MG63 (cell line): ENCODE measurements at regions not wholly inside any gene's neighbourhood (a gene's known extent, or its start where the extent isn't known, plus 50 kb on each side); places are given as distances from the start of the nearest gene placed in this dataset.
A peak's percentile ranks its signal among the peaks of the same experiment; 100 is the strongest.

Experiments used
- DNase-seq: peaks from one replicate; pipeline ENCODE4 v3.0.0-alpha.2; 2020
- H3K27me3 ChIP-seq: fragments of 250-450 bp; sonication (Bioruptor Pico); 2 replicates; pipeline ENCODE4 v1.5.1; 2020; ENCODE audit warnings: mild to moderate bottlenecking, moderate library complexity
- H3K36me3 ChIP-seq: fragments of 250-450 bp; sonication (Bioruptor Pico); 2 replicates; pipeline ENCODE4 v1.5.1; 2020; ENCODE audit warnings: mild to moderate bottlenecking, moderate library complexity
- H3K4me3 ChIP-seq: fragments of 250-450 bp; sonication (Bioruptor Pico); 2 replicates; pipeline ENCODE4 v1.5.1; 2020; ENCODE audit warnings: mild to moderate bottlenecking, moderate library complexity
- H3K9me3 ChIP-seq: fragments of 250-450 bp; sonication (Bioruptor Pico); 2 replicates; pipeline ENCODE4 v1.5.1; 2020; ENCODE audit warnings: mild to moderate bottlenecking, moderate library complexity

- H3K4me3 ChIP-seq, result no peak overlapping the region
- H3K27me3 ChIP-seq, result no peaks in the 10 kb centered on the region
- no peaks in the 10 kb centered on the region for H3K36me3 ChIP-seq
- no peaks in the 10 kb centered on the region for H3K9me3 ChIP-seq
- no peak for DNase-seq
Observed at GRCh38 chr2:19300961-19301360, 57.5 kb downstream of the OSR1 start.

- no peak for DNase-seq
Observed at GRCh38 chr2:19299522-19299921, 58.9 kb downstream of the OSR1 start.

GRCh38 chr2:19299032-19299431 is 59.4 kb downstream of the OSR1 start:
- Histone ChIP-seq H3K27me3 (no peaks in the 10 kb centered on the region), H3K36me3 (no peaks in the 10 kb centered on the region), H3K9me3 (no peaks in the 10 kb centered on the region), H3K4me3 (no peak overlapping the region)
- DNase-seq, result no peak

More at GRCh38 chr2:19299522-19299921, 58.9 kb downstream of the OSR1 start:
- Histone ChIP-seq H3K27me3 (no peaks in the 10 kb centered on the region), H3K36me3 (no peaks in the 10 kb centered on the region), H3K9me3 (no peaks in the 10 kb centered on the region), H3K4me3 (no peak overlapping the region)

- no peak for DNase-seq
- H3K36me3 ChIP-seq, result no peaks in the 10 kb centered on the region
- no peak overlapping the region for H3K4me3 ChIP-seq
- H3K9me3 ChIP-seq, result no peaks in the 10 kb centered on the region
- H3K27me3 ChIP-seq, result no peaks in the 10 kb centered on the region
Observed at GRCh38 chr2:19297716-19298115, 60.7 kb downstream of the OSR1 start.

GRCh38 chr2:19295998-19296502 is 62.4 kb downstream of the OSR1 start:
- H3K27me3 ChIP-seq, result no peaks in the 10 kb centered on the region
- H3K9me3 ChIP-seq, result no peaks in the 10 kb centered on the region
- DNase-seq, result no peak

GRCh38 chr2:19292007-19292406 is 66.4 kb downstream of the OSR1 start:
- H3K36me3 ChIP-seq, result no peaks in the 10 kb centered on the region
- H3K27me3 ChIP-seq, result no peaks in the 10 kb centered on the region
- peak; percentile 39 for DNase-seq
- H3K4me3 ChIP-seq, result no peak overlapping the region
- no peaks in the 10 kb centered on the region for H3K9me3 ChIP-seq

More at GRCh38 chr2:19295998-19296502, 62.4 kb downstream of the OSR1 start:
- H3K4me3 ChIP-seq, result no peak overlapping the region
- H3K36me3 ChIP-seq, result no peaks in the 10 kb centered on the region

GRCh38 chr2:19288291-19288690 is 70.1 kb downstream of the OSR1 start:
- H3K27me3 ChIP-seq, result no peaks in the 10 kb centered on the region
- no peaks in the 10 kb centered on the region for H3K36me3 ChIP-seq
- DNase-seq, result no peak

GRCh38 chr2:19287324-19287723 is 71.1 kb downstream of the OSR1 start:
- H3K9me3 ChIP-seq, result no peaks in the 10 kb centered on the region
- H3K27me3 ChIP-seq, result no peaks in the 10 kb centered on the region
- no peak overlapping the region for H3K4me3 ChIP-seq
- no peak for DNase-seq
- H3K36me3 ChIP-seq, result no peaks in the 10 kb centered on the region

More at GRCh38 chr2:19288291-19288690, 70.1 kb downstream of the OSR1 start:
- no peaks in the 10 kb centered on the region for H3K9me3 ChIP-seq
- H3K4me3 ChIP-seq, result no peak overlapping the region

- no peaks in the 10 kb centered on the region for H3K36me3 ChIP-seq
- DNase-seq, result no peak
- no peaks in the 10 kb centered on the region for H3K9me3 ChIP-seq
- H3K4me3 ChIP-seq, result no peak overlapping the region
- no peaks in the 10 kb centered on the region for H3K27me3 ChIP-seq
Observed at GRCh38 chr2:19282305-19282704, 76.1 kb downstream of the OSR1 start.

- DNase-seq, result no peak
- Histone ChIP-seq H3K36me3 (no peaks in the 10 kb centered on the region), H3K4me3 (no peak overlapping the region), H3K27me3 (no peaks in the 10 kb centered on the region), H3K9me3 (no peaks in the 10 kb centered on the region)
Observed at GRCh38 chr2:19274439-19274838, 84.0 kb downstream of the OSR1 start.

- no peak for DNase-seq
- no peaks in the 10 kb centered on the region for H3K27me3 ChIP-seq
- no peaks in the 10 kb centered on the region for H3K9me3 ChIP-seq
Observed at GRCh38 chr2:19272941-19273470, 85.4 kb downstream of the OSR1 start.

GRCh38 chr2:19272039-19272438 is 86.4 kb downstream of the OSR1 start:
- H3K36me3 ChIP-seq, result no peaks in the 10 kb centered on the region
- H3K4me3 ChIP-seq, result no peak overlapping the region
- no peak for DNase-seq

More at GRCh38 chr2:19272941-19273470, 85.4 kb downstream of the OSR1 start:
- no peaks in the 10 kb centered on the region for H3K36me3 ChIP-seq
- no peak overlapping the region for H3K4me3 ChIP-seq

GRCh38 chr2:19264852-19265251 is 93.6 kb downstream of the OSR1 start:
- Histone ChIP-seq H3K9me3 (no peaks in the 10 kb centered on the region), H3K36me3 (no peaks in the 10 kb centered on the region), H3K4me3 (no peak overlapping the region), H3K27me3 (no peaks in the 10 kb centered on the region)
- no peak for DNase-seq

More at GRCh38 chr2:19272039-19272438, 86.4 kb downstream of the OSR1 start:
- no peaks in the 10 kb centered on the region for H3K9me3 ChIP-seq
- no peaks in the 10 kb centered on the region for H3K27me3 ChIP-seq

- no peak overlapping the region for H3K4me3 ChIP-seq
- peaks cover 6% of the 10 kb centered on the region for H3K9me3 ChIP-seq
- DNase-seq, result no peak
- H3K36me3 ChIP-seq, result no peaks in the 10 kb centered on the region
- no peaks in the 10 kb centered on the region; the same call in 1 of the 2 replicates for H3K27me3 ChIP-seq
Observed at GRCh38 chr2:19262150-19262549, 96.3 kb downstream of the OSR1 start.

GRCh38 chr2:19261061-19261460 is 97.4 kb downstream of the OSR1 start:
- H3K9me3 ChIP-seq, result peaks cover 6% of the 10 kb centered on the region
- H3K36me3 ChIP-seq, result no peaks in the 10 kb centered on the region
- DNase-seq, result no peak
- H3K27me3 ChIP-seq, result no peaks in the 10 kb centered on the region; the same call in 1 of the 2 replicates
- H3K4me3 ChIP-seq, result no peak overlapping the region

- DNase-seq, result no peak
- H3K9me3 ChIP-seq, result peaks cover 6% of the 10 kb centered on the region
- H3K27me3 ChIP-seq, result no peaks in the 10 kb centered on the region; the same call in 1 of the 2 replicates
- no peak overlapping the region for H3K4me3 ChIP-seq
- no peaks in the 10 kb centered on the region for H3K36me3 ChIP-seq
Observed at GRCh38 chr2:19256121-19256601, 102.3 kb downstream of the OSR1 start.

GRCh38 chr2:19255481-19255880 is 102.9 kb downstream of the OSR1 start:
- DNase-seq, result no peak
- Histone ChIP-seq H3K4me3 (no peak overlapping the region), H3K27me3 (no peaks in the 10 kb centered on the region; the same call in 1 of the 2 replicates), H3K36me3 (no peaks in the 10 kb centered on the region), H3K9me3 (peaks cover 6% of the 10 kb centered on the region)

- H3K36me3 ChIP-seq, result no peaks in the 10 kb centered on the region
- no peaks in the 10 kb centered on the region for H3K9me3 ChIP-seq
- H3K4me3 ChIP-seq, result no peak overlapping the region
- no peaks in the 10 kb centered on the region for H3K27me3 ChIP-seq
- DNase-seq, result no peak
Observed at GRCh38 chr2:19251554-19251953, 106.9 kb downstream of the OSR1 start.
